GM12891 (cell line): ENCODE measurements at regions not wholly inside any gene's neighbourhood (a gene's known extent, or its start where the extent isn't known, plus 50 kb on each side); places are given as distances from the start of the nearest gene placed in this dataset.

Source experiments
- DNase-seq: peaks from one replicate; pipeline ENCODE4 v3.0.0; 2011; ENCODE audit warnings: low spot score; ENCODE audit not compliant: insufficient read length
- FAIRE-seq: peaks from 2 replicates; lab custom pipeline; 2011; peaks lifted over from hg19 to GRCh38; lab: Jason Lieb, UNC
- PAX5 ChIP-seq: IDR thresholded peaks from 2 replicates; pipeline ENCODE4 v1.6.1; 2011; ENCODE audit warnings: low read length, moderate library complexity, mild to moderate bottlenecking; ENCODE audit not compliant: insufficient read depth, severe bottlenecking
- POLR2A ChIP-seq: IDR thresholded peaks from 2 replicates; pipeline ENCODE4 v1.6.1; 2011; ENCODE audit warnings: low read depth, low read length, control low read depth
- POLR2AphosphoS5 ChIP-seq: IDR thresholded peaks from 2 replicates; pipeline ENCODE4 v1.6.1; 2011; ENCODE audit warnings: low read depth, low read length, control low read depth
- POU2F2 ChIP-seq: IDR thresholded peaks from 2 replicates; pipeline ENCODE4 v1.6.1; 2011; ENCODE audit warnings: low read depth, mild to moderate bottlenecking, control low read depth, low read length, moderate library complexity
- SPI1 ChIP-seq: IDR thresholded peaks from 2 replicates; pipeline ENCODE4 v1.6.1; 2011; ENCODE audit warnings: low read depth, low read length, control low read depth
- TAF1 ChIP-seq: IDR thresholded peaks from 2 replicates; pipeline ENCODE4 v1.6.1; 2011; ENCODE audit warnings: low read depth, low read length, control low read depth

DNA sequence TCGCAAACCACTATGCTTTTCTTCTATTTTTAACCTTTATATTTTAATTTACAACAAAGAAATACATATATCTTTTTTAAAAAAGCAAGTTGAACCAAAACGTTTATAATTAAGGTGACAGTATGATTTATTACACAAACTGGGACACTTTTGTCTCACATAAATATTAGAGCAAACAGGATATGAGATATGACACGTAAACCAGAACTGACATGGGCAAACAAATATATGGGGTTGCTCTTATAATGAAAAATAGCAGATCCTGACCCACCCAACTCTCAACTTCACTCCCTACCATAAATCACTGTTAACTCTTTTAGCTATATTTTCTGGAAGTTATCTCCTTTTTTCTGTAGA lies 177.0 kb upstream of the EDNRA start:
- FAIRE-seq (no peak), DNase-seq (no peak)
- TF ChIP-seq PAX5 (no peak), SPI1 (no peak), POLR2A (no peak), TAF1 (no peak), POU2F2 (no peak), POLR2AphosphoS5 (no peak)

DNA sequence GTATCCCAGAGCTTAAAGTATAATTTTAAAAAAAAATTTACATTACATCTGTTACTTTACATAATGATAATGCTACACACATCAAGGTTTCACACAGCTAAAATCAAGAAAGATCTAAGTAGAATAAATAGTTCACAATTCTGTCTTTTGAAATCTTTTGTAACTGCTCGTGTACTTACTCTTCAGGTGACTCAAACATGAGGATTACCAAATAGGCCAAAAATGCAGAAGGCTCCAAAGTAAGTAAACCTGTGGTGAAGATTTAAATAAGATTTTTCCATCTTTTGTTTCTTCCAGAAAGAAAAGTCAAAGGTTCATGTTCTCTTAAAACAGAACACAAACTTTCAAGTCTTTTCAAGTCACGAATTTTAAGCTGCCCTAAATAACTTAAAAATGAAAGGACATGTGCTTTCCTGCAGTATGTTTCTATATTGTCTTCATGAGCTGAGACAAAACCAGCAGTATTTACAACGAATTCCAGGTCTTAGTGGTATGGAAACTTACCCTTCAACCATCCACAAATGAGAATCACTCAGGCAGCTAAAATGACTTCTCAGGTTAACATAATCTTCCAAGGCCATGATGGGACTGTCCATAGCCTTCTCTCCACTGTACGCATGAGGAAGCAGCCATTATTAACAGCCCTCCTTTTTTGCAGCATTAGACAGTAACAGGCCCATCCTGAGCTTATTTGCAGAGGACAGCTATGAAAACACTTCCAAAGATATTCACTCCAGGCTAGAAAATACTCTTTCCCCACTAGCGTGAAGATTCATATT lies 172.8 kb upstream of the EDNRA start:
- FAIRE-seq (no peak), DNase-seq (no peak)
- TF ChIP-seq POU2F2 (no peak), TAF1 (no peak)

DNA sequence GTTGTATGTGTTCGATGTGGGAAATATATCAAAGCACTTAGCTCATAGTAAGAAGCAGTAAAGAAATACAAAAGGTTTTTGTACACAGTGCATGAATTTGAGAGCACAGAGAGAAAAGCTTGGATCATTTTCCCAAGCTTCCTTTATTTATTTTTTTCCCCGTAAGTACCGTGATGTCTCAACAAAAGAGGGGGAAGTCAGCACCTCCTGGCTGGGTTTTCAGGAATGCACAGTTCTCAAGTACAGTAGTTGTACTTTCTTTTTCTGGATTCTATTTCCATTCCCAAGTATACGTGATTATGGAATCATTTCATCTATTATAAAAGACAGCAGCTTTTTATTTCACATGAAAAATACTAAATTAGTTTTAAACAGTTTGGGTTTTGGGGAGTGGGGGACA lies 171.5 kb upstream of the EDNRA start:
- TF ChIP-seq PAX5: no peak
- no peak for TF ChIP-seq POU2F2
- no peak for TF ChIP-seq POLR2A
- TF ChIP-seq TAF1: no peak
- TF ChIP-seq POLR2AphosphoS5: no peak
- TF ChIP-seq SPI1: no peak
- no peak for DNase-seq
- FAIRE-seq: no peak

DNA sequence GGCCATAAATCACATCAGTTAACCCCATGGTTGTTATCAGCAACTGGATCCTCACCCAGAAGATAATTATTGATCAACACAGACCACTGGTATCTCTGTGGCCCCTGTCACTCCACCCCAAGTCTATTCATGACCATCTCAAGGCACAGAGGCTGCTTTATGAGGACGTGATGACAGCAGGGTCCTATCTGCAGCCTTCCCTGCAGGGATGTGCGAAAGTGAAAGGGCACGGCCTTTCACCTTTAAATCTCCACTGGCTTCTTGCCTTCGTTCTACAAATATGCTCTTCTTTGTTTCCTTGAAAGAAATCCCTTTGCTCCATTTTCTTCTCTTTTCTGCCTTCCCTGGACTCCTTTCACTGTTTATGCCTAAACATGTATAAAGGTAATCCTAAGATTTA lies 170.6 kb upstream of the EDNRA start:
- TF ChIP-seq SPI1 (no peak), PAX5 (no peak), POU2F2 (no peak), TAF1 (no peak), POLR2A (no peak), POLR2AphosphoS5 (no peak)
- DNase-seq (no peak), FAIRE-seq (no peak)

DNA sequence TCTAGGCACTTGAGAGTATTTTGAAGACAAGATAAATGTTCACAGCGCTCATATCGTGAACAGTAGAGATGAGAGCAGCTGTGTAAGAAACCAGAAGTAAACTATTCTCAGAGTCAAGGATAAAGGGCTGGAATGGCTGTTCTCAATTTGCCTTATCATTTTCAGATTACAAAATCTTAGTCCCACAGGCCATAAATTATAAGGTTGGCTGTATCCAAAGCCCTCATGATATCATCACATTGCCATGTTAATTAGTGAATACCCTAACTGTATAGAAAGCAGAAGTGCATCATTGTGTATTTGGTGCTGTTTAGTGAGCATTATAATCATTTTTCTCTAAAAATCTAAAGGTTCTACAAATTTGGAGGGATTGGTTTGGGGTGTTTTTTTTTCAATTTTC lies 168.9 kb upstream of the EDNRA start:
- TF ChIP-seq TAF1: no peak
- no peak for TF ChIP-seq POLR2A
- TF ChIP-seq SPI1: no peak
- no peak for TF ChIP-seq PAX5
- no peak for TF ChIP-seq POU2F2
- TF ChIP-seq POLR2AphosphoS5: no peak
- no peak for FAIRE-seq
- no peak for DNase-seq

DNA sequence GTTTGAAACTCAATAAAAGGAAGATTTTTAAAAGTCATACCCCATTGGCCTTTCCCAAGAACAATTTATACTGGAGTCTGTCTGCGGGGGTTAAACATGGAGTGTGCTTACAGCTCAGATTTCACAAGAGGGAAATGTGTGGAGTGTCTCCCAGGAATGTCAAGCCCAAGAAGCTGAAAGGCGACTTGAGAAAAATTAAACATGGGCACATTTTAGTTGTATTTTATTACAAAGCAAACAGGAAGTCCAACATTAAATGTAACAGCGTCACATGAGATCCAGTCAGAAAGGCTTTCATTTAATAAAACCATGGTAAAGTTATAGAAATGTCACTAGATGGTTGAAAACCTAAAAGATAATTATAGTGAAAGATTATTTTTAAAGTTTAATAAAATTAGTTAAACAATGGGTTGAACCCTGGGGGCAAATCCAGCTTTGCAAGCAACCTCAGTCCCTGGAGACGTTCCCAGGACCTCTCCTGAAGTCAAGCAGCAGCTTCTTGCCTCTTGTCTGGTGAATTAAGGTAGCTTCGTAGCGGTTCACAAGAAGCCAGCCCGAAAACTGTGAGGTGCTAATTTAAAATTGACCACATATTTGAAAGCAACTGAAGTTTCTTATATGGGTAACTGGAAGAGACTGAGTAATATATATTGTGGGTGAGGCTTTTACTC lies 168.4 kb upstream of the EDNRA start:
- DNase-seq: no peak
- no peak for TF ChIP-seq PAX5
- no peak for TF ChIP-seq POLR2A
- no peak for TF ChIP-seq POLR2AphosphoS5
- TF ChIP-seq TAF1: no peak
- no peak for TF ChIP-seq POU2F2
- no peak for TF ChIP-seq SPI1
- no peak for FAIRE-seq

DNA sequence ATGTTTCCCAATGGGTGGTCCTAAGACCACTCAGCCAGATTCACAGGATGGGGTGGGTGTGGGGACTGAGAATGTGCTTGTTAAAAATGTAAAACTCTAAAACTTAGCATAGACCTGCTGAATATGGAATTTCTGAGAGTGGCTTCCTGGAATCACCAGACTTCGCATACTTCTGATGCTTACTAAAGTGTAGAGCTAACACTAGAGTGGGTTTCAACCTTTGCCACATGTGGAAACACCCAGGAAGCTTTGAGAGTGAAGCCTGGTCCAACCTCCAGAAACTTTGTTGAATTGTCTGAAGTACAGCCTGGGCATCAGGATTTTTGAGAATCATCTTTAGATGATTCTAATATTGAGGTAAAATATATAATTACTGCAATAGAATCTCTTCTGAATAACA lies 167.8 kb upstream of the EDNRA start:
- DNase-seq (no peak), FAIRE-seq (no peak)
- no peak for TF ChIP-seq PAX5
- TF ChIP-seq TAF1: no peak
- no peak for TF ChIP-seq SPI1
- TF ChIP-seq POU2F2: no peak
- no peak for TF ChIP-seq POLR2A

DNA sequence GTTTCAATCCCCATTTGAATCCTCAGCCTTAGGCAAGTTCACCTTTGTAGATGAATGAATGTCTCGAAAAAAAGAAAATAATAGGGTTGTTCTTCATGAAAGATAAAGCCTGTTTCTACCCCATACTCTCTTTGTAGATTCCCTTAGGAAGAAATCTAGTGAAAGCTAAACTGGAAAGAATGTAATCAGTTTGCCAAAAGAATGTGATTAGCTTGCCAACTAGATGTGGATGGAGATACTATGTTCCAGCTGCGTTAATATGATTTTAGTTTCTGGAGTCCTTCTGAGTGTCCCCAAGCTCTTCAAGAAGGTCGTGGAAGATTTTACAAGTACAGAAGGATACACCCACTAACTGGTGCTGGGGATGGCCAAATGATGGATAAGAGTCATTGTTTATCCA lies 162.3 kb upstream of the EDNRA start:
- TF ChIP-seq TAF1 (no peak), POLR2A (no peak), POLR2AphosphoS5 (no peak), PAX5 (no peak), SPI1 (no peak), POU2F2 (no peak)
- no peak for DNase-seq
- no peak for FAIRE-seq

DNA sequence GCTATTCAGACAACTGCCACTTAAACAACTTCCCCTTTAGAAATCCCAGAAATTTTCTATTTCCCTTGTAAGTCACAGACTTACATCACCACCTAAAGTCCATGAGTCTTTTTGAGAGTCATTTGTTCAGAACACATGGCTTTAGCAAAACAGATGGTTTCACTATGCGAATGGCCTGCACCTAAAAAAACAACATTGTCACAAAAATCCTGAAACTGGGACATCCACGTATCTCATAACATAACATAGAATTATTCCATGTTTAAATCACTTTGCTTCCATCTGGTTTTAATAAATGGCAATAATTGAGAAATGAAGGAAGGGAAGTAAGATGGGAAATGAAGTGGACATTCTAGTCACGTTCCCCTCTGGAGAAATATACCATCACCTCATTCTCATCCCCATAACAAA lies 155.3 kb upstream of the EDNRA start:
- DNase-seq: no peak
- FAIRE-seq: no peak
- no peak for TF ChIP-seq POLR2AphosphoS5
- TF ChIP-seq POLR2A: no peak
- no peak for TF ChIP-seq POU2F2
- no peak for TF ChIP-seq TAF1
- no peak for TF ChIP-seq PAX5
- no peak for TF ChIP-seq SPI1

DNA sequence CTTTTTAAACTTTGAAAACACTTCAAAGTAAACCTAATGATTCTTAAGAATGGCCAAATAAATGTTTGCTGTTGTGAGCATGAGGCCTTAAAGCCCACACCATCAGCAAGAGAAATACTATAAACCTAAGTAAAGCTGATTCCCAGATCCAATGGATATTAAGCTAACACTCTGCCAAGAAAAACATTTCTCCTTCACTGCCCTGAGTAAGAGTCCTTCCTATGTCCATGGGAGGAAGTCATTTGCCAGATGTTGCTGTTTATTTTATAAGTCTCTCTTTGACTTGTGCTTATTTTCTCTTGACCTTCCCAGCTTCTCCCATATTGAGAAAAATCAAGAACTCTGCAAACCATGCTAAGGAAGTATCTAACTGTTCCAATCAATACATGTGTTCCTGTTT lies 154.3 kb upstream of the EDNRA start:
- DNase-seq: no peak
- TF ChIP-seq SPI1 (no peak), POLR2A (no peak), PAX5 (no peak), POU2F2 (no peak), TAF1 (no peak), POLR2AphosphoS5 (no peak)
- FAIRE-seq: no peak
